ENCODE measurements at regions not wholly inside any gene's neighbourhood (a gene's known extent, or its start where the extent isn't known, plus 50 kb on each side); places are given as distances from the start of the nearest gene placed in this dataset.

DNA sequence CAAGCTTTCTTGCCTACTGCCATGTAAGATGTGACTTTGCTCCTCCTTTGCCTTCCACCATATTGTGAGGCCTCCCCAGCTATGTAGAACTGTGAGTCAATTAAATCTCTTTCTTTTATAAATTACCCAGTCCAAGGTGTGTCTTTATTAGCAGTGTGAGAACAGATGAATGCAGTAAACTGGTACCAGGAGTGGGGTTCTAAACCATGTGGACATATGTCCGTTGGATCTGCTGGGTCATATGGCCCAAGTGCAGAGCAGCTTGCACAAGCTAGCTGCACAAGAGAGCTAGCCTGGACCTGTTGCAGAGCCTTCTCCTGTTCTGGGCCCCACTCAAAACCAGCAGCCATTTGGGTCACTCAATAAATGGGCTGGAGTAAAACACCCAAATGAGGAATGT lies 177.1 kb downstream of the HIPK3 start:
- TF ChIP-seq GATA3 (IDR thresholded peaks at IDR 0.05; ENCODE audit: low read depth, low read length), result no peak
- TF ChIP-seq GATA2 (IDR thresholded peaks at IDR 0.05; ENCODE audit: low read depth, low read length), result no peak
